GM10248 (cell line): ENCODE measurements at regions not wholly inside any gene's neighbourhood (a gene's known extent, or its start where the extent isn't known, plus 50 kb on each side); places are given as distances from the start of the nearest gene placed in this dataset.

Source experiments
- CTCF ChIA-PET: fragments of 300-600 bp; sonication (Branson Sonifier 250); formaldehyde crosslinking; extraction: SDS; loops from one replicate; lab custom pipeline; 2021; ENCODE audit warnings: antibody characterized with exemption; lab: Yijun Ruan, JAX
- POLR2A ChIA-PET: fragments of 350-650 bp; sonication (Branson Sonifier 250); formaldehyde crosslinking; extraction: SDS; loops from one replicate; lab custom pipeline; 2020; ENCODE audit warnings: antibody characterized with exemption; lab: Yijun Ruan, JAX
- DNase-seq: peaks from one replicate; pipeline ENCODE4 v3.0.0; 2012; ENCODE audit errors: extremely low spot score
- CTCF ChIP-seq: IDR thresholded peaks from 2 replicates; pipeline ENCODE4 v1.5.1; 2012; ENCODE audit warnings: mild to moderate bottlenecking, low read depth; ENCODE audit errors: extremely low read depth, missing control alignments, control extremely low read depth

GRCh38 chr4:145417348-145418130 lies 64.1 kb upstream of the SMAD1 start:
- ChIA-PET POLR2A (no interaction called here), CTCF (interaction anchor here (1.0 to 1.6 kb wide), 5 partner anchors 9 to 140 kb away, joined by 3 to 5 read pairs (median 3); no protein-coding TSS in a partner anchor)
- no peak for DNase-seq
- TF ChIP-seq CTCF, result no peak

GRCh38 chr4:145414841-145415240 lies 66.8 kb upstream of the SMAD1 start:
- POLR2A ChIA-PET, result no interaction called here
- no peak for DNase-seq
- no peak for TF ChIP-seq CTCF
- CTCF ChIA-PET, result interaction anchor here (1.7 kb wide), 1 partner anchor 13 kb away, joined by 3 read pairs; no protein-coding TSS in a partner anchor

- DNase-seq, result no peak
- no peak for TF ChIP-seq CTCF
- CTCF ChIA-PET, result interaction anchor here (1.7 kb wide), 1 partner anchor 13 kb away, joined by 3 read pairs; no protein-coding TSS in a partner anchor
- POLR2A ChIA-PET, result no interaction called here
Observed at GRCh38 chr4:145414226-145414625, 67.4 kb upstream of the SMAD1 start.

GRCh38 chr4:145406970-145407369 lies 74.7 kb upstream of the SMAD1 start:
- POLR2A ChIA-PET, result interaction anchor here (0.6 kb wide), 1 partner anchor 420 kb away, joined by 3 read pairs; no protein-coding TSS in a partner anchor
- DNase-seq, result no peak
- TF ChIP-seq CTCF, result no peak
- CTCF ChIA-PET, result interaction anchor here (0.6 kb wide), 1 partner anchor 25 kb away, joined by 3 read pairs; no protein-coding TSS in a partner anchor

GRCh38 chr4:145404761-145405160 lies 76.9 kb upstream of the SMAD1 start:
- TF ChIP-seq CTCF, result no peak
- POLR2A ChIA-PET, result no interaction called here
- CTCF ChIA-PET, result interaction anchor here (0.9 to 2.1 kb wide), 5 partner anchors 10 to 49 kb away, joined by 3 to 10 read pairs (median 4); no protein-coding TSS in a partner anchor
- no peak for DNase-seq

- ChIA-PET POLR2A (no interaction called here), CTCF (no interaction called here)
- DNase-seq, result no peak
- TF ChIP-seq CTCF, result no peak
Observed at GRCh38 chr4:145396581-145396980, 85.1 kb upstream of the SMAD1 start.
